Upper lobe of left lung (tissue), 4 donors: ENCODE measurements at regions not wholly inside any gene's neighbourhood (a gene's known extent, or its start where the extent isn't known, plus 50 kb on each side); places are given as distances from the start of the nearest gene placed in this dataset.

Experiments
- CTCF ChIP-seq, 6 experiments: fragments of 450-650 bp in 4 of 6; fragments of 200-600 bp in 2 of 6; sonication (generic) in 2 of 6; IDR thresholded peaks; one replicate each; pipeline ENCODE4 v1.5.1; 2016 to 2019; ENCODE audit warnings: antibody characterized with exemption in 6 of 6
- EP300 ChIP-seq, 4 donors: sonication (generic); formaldehyde crosslinking; IDR thresholded peaks; one replicate each; pipeline ENCODE4 v1.5.1; 2017; ENCODE audit warnings: antibody characterized with exemption in 4 of 4, control low read depth in 2 of 4
- POLR2A ChIP-seq, 4 donors: fragments of 450-650 bp; IDR thresholded peaks; one replicate each; pipeline ENCODE4 v1.5.1; 2016 to 2017; ENCODE audit warnings: antibody characterized with exemption in 4 of 4, mild to moderate bottlenecking in 2 of 4
- POLR2AphosphoS5 ChIP-seq, 2 donors: sonication (generic); formaldehyde crosslinking; IDR thresholded peaks; one replicate each; pipeline ENCODE4 v1.5.1; 2017; ENCODE audit warnings: antibody characterized with exemption in 2 of 2

DNA sequence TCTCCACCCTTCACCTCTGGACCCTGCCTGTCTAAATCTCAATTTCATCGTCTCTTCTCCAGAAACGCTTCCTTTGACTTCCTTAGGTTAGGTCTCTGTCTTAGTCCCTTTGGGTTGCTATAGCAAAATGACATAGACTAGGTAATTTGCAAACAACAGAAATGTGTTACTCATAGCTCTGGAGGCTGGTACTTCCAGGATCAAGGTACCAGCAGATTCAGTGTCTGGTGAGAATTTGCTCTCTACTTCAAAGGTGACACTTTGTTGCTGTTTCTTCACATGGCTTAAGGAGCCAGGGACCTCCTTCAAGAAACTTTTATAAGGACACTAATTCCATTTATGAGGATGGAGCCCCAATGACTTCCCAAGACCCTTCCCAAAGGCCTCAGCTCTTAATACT, 145.1 kb upstream of the IMPG1 start:
- TF ChIP-seq CTCF (IDR thresholded peaks at IDR 0.05) (no peak), POLR2A (IDR thresholded peaks at IDR 0.05) (no peak), POLR2AphosphoS5 (IDR thresholded peaks at IDR 0.05) (no peak), EP300 (IDR thresholded peaks at IDR 0.05) (no peak)
